HG02885 (cell line): ENCODE measurements at regions not wholly inside any gene's neighbourhood (a gene's known extent, or its start where the extent isn't known, plus 50 kb on each side); places are given as distances from the start of the nearest gene placed in this dataset.
A peak's percentile ranks its signal among the peaks of the same experiment; 100 is the strongest.
"Not testable (repeated sequence)": the region's sequence is repeated elsewhere in the genome, so short reads cannot be mapped to it uniquely, and the experiment has no call there.

Source experiments
- ATAC-seq: cut with Tn5 transposase; IDR thresholded peaks from one replicate; pipeline ENCODE4 v1.9.1; 2021; ENCODE audit warnings: mild to moderate bottlenecking; ENCODE audit not compliant: unreplicated experiment, poor library complexity

DNA sequence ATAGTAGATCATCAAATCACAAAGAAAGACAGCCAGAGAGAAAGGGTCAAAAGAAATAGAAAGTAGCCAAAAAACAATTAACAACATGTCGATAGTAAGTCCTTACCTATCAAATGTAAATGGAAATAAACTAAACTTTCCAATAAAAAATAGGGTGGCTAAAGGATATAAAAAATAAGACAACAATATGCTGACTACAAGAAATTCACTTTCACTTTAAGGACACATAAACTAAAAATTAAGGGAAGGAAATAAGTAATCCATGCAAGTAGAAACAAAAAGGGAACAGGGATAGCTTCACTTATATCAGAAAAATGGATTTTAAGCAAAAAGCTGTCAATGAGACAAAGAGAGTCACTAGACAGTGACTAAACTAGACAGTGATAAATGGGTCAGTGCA lies 903.9 kb upstream of the ZEB2 start:
- ATAC-seq, result no peak

DNA sequence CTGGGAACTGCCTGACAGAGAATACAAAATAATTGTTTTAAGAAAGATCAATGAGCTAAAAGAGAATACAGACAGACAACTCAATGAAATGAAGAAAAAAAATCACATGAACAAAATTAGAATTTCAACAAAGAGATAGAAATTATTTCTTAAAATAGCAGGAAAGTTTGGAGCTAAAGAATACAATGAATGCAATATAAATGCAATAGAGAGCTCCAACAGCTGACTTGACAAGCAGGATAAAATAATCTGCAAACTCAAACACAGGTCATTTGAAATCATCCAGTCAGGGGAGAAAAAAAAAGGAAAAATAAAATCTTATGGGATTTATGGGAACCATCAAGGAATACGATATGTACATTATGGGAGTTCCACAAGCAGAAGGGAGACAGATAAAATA lies 902.7 kb upstream of the ZEB2 start:
- no peak for ATAC-seq

DNA sequence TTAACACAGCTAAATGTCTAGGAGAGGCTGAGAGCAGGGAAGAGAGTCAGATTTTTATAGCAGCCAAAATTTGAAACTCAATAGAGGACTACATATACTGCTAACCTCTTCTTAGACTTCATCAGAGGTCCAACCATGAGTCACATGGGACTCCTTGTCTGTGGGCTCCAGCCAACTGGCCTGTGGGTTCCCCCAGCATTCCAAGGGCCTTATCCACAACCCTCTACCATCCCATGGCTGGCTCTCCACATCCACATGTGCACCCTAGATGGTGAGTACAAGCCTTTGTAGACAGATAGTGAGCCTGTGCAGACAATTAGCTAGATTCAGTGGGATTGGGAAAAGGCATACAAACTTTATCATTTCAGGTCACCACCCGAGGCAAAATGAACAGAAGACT lies 901.9 kb upstream of the ZEB2 start:
- no peak for ATAC-seq

DNA sequence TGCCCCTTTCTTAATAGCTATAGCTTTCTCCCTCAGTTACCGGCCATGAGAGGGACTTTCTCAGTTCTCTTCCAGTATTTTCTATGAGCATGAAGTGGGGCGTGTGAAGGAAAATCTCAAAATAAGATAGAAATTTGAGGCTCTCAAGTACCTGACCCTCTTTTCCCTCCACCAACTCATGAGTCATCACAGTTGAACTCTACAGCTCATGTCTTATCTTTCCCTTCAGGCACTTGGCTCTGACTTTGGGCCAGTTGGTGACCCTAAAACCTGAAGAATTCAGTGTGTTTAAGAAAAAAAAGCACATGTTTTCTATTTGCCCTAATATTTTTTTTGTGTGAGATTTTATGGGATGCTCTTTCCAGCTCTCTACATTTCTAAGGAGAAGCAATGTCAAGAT lies 896.7 kb upstream of the ZEB2 start:
- no peak for ATAC-seq

DNA sequence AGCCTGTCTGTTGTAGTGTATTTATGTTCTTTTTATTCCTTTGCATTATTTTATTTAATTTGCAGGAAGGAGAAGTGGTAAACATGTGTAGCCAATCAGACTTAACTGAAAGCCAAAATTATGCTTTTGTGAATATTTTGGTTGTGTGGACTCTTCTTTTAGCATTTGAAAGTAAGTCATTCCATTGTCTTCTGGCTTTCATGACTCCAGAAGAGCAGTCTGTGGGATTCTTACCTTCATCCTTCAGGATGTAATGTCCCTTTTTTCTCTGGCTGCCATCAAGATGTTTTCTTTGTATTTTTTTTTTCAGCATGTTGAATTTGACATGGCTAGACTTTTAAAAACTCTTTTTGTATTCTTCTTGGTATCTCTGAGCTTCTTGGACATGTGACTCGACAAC lies 895.2 kb upstream of the ZEB2 start:
- ATAC-seq, result no peak

DNA sequence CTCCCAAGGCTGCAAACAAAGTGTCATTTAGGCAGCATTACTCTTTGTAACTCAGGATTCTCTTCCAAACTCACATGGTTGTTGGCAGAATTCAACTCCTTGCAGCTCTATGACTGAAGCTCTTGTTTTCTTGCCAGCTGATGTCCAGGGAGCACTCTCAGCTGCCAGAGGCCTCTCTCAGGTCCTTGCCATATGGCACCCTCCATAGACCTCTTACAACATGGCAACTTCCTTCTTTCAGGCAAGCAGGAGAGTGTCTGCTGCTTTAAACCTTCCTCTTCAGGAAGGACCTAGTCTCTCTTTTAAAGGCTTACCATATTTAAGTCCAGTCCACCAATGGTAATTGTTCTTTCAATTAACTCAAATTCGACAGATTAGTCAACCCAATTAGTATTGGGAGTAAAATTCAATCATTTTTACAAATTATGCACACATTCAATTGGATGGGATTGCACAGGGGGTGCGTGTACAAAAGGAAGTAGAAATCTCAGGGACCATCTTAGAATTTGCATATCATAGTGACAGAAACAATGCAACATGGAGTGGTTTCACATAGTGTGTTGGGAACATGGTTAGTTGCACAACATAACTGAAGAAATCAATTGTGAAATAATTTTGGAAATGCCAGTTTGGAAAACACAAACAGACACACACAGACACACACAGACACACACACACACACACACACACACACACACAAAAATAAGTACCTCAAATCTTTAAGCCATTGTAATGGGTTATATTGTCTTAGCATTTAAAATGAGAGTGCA lies 893.5 kb upstream of the ZEB2 start:
- ATAC-seq, result no peak

DNA sequence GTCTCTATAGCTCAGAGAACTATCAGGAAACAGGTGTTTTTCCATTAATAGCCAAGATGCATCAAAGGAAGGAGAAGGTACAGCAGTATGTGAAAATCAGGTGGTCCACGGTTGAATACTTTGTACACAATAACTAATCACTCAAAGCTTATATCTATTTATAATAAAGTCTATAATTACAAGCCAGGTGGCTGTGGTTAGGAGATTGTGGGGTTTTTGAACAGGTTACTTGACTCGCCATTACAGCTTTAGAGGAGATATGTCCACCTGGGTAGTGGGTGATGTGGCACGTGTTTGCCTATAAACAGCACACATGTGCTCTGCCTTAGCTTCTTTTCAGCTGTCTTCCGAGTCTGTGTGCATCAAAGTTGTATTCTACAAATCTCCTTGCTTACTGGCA lies 892.2 kb upstream of the ZEB2 start:
- ATAC-seq, result peak; percentile 34

DNA sequence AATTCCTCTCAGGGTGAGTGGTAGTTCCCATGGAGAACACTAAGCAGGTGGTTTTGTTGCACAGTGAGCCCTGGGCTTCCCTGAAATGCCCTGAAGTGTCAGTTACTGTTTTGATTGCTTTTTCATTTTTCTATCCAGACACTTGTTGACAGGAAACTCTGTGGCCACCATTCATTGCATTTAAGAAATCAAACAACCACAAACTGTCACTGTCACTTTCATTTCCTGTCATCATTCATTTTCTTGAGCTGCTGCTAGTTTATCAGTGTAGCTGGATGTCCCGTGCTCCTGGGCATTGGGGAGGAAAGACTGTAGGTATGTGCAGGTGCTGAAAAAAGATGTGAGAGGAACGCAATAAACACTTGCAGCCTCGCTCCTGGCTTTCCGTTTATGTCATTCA lies 891.6 kb upstream of the ZEB2 start:
- ATAC-seq, result peak; percentile 95

DNA sequence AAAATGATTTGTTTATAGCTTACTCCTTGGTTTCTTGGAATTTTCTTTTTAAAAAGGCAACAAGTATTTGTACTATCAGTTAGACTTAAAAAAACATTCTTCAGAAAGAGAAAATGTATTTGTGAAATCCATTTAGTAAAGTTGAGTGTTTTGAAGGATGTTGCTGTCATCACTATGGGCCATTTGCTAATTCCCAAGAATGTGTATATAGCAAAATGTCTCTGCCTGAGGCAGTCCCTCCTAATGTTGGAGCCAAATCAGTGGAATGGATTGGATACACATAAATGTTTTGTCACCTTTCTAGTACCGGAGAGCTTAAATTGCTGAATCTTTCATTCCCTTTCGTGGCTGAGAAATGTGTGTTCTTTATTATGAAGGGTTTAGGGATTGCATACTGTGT lies 890.2 kb upstream of the ZEB2 start:
- ATAC-seq, result no peak

DNA sequence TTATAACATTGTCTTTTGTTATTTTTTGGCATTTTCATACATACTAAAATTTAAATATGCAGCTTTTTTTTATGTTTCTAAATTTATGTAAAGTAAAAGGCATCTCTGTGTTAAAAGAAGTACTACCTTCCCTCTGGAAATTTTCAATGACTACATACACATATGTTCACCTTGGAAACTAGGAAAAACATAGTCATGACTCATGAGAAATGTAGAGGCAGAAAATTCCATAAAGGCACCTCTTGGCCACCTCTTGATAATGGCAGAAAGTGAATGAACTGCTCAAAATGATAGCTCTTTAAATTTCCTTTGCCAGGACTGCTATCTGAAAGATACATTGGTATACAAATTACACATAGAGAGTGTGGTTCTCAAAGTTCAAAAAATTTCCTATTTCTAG lies 889.1 kb upstream of the ZEB2 start:
- ATAC-seq, result no peak

DNA sequence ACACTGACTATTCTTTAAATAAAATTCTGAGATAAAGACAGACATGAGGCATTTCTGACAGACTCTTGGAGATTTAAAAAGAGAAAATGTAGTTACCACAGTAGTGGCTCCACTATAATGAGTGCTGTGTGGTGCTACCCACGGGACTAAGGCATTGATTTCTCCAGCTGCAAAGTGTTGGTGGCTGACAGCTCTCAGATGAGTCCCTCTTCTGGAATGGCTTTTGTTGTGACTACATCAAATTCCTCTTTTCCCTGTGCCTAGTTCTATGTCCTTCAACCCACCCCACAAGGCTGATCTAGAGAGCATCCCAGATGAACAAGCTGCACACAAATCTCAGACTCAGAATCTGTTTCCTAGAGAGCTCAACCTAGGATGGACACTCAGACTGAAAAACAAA lies 884.8 kb upstream of the ZEB2 start:
- ATAC-seq, result no peak

DNA sequence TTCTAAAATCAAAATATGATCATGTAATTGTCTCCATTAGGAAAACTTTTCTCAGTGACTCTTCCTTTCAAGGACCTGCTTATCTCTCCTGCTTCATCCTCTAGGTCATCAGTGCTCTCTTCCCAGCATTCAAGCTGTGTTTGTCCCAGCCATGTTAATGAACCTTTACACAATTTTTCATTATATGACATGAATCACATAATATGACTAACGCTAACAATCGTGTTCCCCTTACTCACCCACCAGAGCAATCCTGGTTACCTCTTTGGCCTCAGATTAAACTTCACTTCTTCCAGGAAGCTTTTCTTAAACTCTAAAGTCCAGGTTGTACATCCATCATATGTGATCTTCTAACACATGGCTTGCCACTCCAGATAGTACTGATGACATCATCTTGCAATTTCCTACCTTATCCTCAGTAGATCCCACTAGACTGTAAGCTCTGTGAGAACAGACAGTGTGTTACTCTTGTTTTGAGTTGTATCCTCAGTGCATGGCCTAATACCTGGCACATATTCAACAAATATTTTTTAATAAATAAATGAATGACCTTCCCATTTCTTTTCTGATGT lies 882.9 kb upstream of the ZEB2 start:
- ATAC-seq, result no peak

DNA sequence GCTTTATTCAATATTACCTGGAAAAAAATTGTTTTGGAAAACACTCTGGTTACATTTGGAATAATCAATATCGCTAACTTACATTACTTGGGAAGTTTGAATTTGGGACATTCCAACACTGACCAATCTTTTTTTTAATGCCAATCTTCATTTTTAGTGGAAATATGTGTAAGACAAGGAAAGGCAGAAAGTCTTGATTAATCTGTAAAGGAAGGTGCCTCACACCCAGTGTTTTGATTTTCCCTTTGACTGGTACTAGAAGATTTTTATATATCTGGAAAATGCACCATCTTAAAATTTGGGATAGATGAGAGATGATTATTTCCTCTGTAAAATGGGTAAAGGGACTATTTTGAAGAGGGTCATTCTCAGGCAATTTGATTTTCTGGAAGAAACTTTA lies 879.2 kb upstream of the ZEB2 start:
- ATAC-seq, result no peak

DNA sequence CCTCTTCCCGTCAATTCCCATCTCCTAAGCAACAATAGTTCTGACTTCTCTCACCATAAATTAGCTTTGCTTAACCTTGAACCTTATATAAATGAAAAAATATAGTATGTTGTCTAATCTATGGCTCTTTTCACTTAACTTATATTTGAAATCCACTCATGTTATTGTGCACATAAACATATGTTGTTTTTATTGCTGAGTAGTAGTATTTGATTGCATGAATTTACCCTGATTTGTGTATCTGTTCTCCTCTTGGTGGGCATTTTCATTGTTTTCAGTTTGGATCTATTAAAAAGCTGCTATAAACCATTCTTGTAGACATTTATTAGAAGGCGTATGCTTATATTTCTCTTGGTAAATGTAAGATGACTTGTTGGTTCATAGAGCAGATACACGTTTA lies 874.3 kb upstream of the ZEB2 start:
- no peak for ATAC-seq

DNA sequence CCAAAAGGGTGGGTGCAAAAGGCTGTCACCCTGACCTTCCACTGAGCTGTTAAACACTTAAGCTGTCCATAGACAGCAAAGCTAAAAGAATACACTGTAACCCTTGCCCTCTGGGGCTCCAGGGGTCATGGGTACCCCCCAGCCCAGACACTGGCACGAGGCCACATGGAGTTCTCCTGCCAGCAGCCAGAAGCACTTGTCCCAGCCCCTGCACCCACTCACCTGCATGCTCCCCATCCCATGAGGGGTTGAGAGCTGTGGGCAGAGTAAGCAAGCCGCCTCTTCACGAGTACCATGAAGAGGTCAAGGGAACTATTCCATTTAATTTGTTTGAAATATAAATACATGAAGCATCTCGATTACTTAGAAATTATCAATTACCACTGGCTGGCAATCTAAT lies 867.1 kb upstream of the ZEB2 start:
- no peak for ATAC-seq

DNA sequence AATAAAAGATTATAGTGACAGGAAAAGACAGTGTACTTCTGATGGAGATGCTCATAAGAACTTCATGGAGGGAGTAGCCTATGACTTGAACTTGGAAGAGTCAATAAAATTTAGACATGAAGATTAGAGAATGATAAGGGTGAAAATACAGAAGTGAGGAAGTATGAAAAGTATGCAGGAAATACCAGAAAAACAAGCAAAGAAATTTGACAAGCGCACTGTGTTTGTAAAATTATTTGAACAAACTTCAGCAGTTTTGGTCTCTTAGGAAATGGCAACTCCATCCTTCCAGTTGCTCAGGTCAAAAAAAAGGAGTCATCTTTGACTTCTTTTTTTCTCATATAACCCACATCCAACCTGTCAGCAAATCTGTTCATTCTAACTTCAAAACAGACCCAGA lies 864.0 kb upstream of the ZEB2 start:
- ATAC-seq, result no peak

DNA sequence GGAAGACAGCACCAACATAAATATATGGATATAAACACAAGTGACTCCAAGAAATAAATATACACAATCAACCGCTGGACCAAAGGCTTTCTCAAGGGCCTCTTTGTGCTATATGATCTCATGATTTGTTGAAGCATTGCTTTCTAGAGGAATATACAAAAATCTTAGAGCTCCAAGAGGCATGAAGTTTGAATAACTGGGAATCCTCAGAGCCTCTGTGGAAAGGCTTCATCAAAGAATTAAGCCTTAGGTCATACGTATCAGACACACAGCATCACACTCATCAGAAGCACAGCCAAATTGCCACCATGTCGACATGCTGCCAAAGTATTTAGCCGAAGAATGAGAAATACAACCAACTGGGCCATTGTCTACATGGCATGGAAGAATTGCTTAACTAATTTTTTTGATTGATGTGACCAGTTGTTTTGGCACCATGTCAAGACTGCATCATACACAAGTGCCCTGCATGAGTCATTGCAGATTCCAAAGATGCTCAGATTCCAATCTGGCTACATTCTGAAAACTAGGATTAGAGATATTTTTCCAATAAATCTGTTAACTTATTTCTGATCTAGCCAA lies 860.6 kb upstream of the ZEB2 start:
- ATAC-seq, result no peak

DNA sequence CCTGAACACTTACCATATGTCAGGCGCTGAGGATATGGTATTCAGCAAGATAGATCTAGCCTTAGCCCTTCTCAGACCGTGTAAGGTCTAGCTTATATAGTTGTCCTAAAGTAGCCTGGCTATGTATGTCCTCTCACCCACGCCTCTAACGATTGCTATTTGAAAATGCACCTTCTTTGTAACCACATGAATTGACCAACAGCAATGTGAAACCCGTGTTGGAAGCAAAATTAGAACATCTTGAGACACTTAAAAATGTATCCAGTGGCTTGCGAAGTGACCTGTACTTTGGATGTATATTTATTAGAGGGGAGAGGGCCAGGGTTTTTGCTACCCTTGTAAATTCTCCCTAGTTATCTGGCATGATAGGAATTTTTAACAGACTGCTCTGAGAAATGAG lies 860.0 kb upstream of the ZEB2 start:
- ATAC-seq, result no peak

DNA sequence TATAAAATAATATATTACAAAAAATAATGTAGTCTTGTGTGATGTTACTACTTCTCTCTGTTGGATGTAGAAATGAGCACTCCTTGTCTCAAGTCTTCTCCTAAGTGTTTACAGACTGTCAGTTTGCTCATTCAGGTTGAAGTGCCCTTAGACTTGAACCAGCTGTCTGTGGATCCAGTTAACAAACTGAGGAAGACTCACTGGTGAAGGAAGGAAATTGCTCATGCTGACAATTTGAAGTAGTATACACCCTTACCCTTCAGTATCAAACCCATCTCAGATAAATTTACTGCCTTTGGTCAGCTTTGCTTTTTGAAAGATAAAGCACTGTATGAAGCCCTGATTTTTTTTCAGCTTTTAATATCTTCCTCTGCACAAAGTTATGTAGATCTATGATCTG lies 854.2 kb upstream of the ZEB2 start:
- ATAC-seq, result no peak

DNA sequence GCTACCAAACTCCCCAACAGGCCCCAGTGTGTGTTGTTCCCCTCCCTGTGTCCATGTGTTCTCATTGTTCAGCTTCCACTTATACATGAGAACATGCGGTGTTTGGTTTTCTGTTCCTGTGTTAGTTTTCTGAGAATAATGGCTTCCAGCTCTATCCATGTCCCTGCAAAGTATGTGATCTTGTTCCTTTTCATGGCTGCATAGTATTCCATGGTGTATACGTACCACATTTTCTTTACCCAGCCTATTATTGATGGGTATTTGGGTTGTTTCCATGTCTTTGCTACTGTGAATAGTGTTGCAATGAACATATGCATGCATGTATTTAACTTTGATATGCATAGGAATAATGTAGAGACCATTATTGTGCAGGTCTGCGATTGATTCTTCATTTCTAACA lies 847.4 kb upstream of the ZEB2 start:
- not testable (repeated sequence) for ATAC-seq

DNA sequence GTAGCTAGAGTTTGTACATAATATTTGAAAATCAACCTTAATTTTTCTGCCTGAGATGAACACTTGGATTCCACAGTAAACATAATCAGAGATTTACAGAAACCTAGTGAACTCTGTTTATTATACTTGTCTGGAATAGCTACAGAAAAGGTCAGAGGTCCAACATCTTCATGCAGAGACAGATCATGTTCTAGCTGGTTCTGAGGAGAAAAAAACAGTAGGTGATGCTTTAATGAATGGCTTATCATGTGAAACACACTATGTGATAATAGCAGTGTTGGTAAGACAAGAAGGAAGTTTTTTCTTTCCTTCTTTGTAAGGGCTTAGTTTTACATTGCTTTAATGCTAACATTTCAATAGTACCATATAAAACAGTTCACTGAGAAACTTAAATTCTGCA lies 846.4 kb upstream of the ZEB2 start:
- no peak for ATAC-seq

DNA sequence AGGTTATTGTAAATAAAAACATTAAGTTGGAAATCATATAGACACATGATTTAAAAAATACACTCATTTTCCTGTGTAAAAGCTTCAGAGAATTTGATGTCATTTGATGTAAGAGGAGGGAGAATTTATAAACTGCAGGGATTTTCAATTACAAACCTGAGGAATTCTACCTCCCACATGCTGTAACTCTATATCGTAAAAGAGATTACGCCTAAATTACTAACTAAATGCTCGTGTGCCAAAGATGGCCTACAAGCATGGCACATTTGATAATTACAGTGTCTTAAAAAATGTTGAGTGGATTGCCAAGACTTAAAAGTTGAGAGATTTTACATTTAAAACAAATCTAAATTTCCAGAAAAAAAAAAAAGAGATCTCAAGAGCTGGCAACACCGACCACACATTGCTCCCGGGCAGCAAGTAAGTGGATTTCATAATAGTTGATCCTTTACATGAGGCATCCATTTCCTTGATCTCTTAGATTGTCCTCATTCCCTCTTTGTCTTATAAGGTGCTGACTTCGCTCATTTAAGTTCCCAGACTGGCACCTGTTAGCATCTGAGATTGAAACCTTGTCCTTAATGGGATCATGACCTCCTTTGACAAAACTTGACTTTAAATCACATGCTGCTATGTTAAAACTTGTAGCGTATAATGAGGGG lies 840.3 kb upstream of the ZEB2 start:
- ATAC-seq, result no peak
